GM19043 (cell line): ENCODE measurements at regions not wholly inside any gene's neighbourhood (a gene's known extent, or its start where the extent isn't known, plus 50 kb on each side); places are given as distances from the start of the nearest gene placed in this dataset.

ENCODE experiments used
- ATAC-seq: cut with Tn5 transposase; IDR thresholded peaks from one replicate; pipeline ENCODE4 v1.9.1; 2021; ENCODE audit warnings: low read depth; ENCODE audit not compliant: unreplicated experiment

DNA sequence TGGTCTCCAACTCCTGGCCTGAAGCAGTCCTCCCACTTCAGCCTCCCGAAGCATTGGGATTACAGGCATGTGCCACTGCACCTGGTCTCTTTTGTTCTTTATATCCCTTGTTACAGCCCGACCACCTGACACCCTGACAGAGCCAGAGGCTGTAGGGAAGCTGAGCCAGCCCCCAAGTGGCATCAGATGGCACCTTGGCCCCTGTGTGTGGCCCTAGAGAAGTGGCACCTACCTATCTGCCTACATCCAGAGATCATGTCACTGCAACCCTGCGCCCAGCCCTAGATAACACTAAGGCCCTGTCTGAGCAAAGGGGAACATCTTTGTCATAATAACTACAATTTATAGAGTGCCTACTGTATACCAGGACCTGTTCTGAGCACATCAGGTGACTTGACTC, 235.0 kb downstream of the AACS start:
- ATAC-seq: no peak

DNA sequence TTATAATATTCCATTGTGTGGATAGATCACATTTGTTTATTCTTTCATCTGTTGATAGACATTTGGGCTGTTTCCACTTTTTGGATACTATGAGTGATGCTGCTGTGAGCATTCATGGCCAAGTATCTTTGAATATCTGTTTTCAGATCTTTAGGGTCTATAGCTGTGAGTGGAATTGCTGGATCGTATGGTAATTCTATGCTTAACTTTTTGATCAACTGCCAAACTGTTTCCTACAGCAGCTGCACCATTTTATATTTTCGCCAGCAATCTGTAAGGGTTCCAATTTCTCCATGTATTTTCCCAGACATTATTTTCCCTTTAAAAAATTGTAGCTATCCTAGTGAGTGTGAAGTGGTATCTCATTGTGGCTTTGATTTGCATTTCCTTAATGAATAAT, 238.1 kb downstream of the AACS start:
- no peak for ATAC-seq

DNA sequence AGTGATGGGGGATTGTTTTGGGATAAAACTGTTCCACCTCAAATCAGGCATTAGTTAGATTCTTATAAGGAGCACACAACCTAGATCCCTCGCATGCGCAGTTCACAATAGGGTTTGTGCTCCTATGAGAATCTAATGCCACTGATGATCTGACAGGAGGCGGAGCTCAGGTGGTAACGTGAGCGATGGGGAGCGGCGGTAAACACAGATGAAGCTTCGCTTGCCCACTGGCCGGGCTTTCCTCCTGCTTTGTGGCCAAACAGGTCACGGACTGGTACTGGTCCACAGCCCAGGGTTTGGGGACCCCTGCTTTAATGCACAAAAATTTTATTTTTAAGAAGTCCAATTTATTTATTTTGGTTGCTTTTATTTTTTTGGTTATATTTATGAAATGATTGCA, 238.8 kb downstream of the AACS start:
- ATAC-seq: no peak

DNA sequence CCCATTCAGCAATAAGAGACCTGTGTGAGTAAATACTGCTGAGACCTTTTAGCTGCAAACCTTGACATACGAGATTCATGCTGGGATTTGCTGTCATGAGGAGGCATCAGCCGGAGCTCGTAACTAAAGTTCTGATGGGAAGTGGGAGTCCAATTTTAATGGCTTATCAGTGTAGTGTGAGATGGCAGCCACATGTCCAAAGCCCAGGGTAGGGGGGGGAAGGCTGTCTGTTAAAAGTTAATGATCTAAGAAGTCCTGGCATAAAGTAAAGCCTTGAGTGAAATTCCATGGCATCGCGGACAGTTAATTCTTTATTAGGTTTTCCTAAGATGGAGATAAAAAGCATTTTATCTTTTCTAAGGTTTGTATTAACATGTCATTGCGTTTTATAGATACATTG, 240.0 kb downstream of the AACS start:
- no peak for ATAC-seq

DNA sequence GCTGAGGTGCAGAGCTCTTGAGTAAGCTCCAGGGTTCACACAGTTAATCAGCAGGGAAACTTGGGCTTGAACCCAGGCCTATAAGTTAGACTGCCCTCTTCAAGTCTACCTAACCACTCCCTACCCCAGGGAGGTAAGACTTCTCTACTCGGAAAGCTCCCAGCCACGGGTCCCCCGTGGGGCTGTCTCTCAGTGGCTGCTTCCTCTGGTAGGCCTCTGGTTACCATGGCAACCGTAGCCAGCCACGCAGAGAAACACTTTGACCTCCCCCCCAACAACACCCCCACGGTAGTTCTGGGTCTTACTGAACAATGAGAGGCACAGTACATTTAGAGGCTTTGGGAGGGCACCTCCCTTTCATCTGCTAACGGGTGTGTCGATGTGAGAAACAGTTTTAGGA, 245.2 kb downstream of the AACS start:
- no peak for ATAC-seq

DNA sequence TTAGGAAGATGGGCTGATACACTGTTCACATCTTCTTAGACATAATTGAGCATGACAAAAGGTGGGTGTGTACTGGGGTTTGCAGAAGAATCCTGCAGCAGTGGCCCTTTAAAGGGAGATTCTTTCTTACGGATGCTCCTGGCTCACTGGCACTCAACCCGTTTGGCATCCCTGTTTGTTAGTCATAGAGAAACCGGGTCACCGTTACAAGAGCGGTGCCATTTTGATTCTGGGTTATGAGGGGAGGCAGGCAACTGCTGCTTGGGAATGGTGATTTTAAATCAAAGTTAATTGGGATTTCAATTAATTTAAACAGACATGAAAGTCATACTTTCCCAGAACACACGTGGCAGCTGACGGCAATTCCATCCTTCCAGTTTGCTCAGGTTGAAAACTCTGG, 245.8 kb downstream of the AACS start:
- ATAC-seq: no peak

- no peak for ATAC-seq
These were observed 247.2 kb downstream of the AACS start for GRCh38 chr12:125312471-125312870.

DNA sequence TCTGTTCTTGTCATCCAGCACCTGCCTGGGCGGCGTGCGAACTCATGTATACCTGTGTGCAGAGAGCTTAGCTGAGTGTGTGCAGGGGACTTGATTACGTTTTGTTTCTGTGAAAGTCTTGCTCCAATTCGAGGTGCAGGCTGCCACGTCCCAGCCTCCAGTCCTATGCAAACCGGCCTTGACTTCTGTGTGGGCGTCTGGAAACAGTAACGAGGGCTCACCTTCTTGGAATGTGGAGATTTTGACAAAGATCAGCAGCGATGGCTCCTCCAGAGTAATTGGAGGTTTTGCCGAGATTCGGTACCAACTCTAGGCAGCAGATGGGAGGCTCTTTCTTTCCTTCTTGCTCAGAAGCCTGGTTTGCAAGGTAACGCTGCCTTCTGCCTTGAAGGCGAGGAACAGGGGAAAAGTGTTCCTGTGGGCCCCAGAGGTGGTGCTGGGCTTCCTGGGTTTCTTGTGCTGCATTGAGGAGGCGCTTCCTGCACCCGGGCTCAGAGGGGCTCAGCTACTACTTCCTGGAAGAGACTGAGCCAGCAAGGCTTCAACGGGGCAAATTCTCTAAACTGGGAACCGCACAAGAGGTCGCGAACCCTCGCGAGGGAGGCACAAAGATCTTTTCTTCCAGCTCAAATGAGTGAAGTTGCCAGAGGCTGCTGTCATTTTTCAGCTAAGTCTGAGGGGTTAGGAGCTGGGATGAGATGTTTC, 249.0 kb downstream of the AACS start:
- ATAC-seq: no peak

DNA sequence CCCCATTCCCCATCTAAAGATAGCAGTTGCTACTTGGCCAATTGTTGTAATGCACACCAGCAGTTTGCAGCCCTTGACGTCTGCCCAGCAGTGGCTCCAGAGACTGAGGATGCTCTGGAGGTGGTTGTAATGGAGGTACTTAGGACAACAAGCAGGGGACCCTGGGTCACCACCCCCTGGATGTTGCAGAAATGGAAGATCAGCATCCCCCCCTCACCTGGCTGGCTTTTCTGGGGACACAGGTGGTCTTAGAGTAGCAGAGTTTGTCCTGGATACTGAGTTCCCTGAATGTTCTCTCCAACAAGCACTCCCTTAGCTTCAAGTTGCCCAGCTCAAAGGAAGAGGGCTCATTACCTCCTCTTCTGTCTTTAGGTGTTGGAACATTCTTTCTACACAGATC, 250.5 kb downstream of the AACS start:
- no peak for ATAC-seq

DNA sequence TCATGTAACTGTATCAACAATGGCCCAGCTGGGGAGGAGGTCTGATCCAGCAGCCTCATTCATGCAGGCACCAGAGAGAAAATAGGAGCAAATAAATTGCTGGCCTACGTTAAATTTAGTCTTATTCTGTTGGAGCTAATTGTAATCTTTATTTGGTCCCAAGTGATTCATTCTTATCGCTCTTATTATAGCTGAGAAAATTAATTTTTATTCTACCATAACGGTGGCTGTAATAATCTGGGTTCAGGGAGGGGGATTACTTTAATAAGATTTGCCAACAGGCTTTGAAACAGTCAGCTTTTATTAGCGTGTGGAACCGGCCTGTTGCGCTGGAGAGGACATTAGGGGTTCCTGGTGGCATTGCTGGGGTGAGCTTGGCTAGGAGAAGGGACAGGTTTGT, 254.9 kb downstream of the AACS start:
- ATAC-seq: no peak

DNA sequence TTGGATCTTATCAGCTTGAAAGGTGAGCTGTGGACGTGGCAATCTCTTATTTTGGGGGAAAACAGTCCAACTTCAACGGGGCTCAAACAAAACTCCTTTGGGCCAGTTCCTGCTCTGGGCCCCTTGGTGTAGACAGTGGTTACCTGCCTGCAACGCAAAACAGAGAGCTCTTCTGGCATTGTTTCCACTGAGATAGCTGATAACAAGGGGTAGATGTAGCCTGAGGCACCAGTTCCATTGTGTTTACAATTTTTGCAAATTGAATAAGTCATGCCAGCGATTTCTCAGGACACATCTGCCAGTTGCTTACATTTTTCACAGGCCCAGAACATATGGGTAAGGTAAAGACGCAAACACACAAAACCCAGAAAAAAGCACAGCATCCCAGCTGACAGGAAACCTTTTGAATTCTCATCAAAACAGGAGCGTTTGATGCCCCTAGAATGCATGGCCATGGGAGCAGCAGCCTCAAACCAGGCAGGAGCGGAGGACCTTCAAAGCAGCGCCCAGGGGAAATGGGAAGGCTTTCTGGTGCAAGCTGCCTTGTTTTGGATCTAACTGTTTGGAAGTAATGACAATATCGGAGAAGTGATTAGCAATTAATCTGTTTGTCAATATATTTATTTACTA, 259.7 kb downstream of the AACS start:
- no peak for ATAC-seq

- no peak for ATAC-seq
These were observed 264.2 kb downstream of the AACS start for GRCh38 chr12:125329239-125330102.

DNA sequence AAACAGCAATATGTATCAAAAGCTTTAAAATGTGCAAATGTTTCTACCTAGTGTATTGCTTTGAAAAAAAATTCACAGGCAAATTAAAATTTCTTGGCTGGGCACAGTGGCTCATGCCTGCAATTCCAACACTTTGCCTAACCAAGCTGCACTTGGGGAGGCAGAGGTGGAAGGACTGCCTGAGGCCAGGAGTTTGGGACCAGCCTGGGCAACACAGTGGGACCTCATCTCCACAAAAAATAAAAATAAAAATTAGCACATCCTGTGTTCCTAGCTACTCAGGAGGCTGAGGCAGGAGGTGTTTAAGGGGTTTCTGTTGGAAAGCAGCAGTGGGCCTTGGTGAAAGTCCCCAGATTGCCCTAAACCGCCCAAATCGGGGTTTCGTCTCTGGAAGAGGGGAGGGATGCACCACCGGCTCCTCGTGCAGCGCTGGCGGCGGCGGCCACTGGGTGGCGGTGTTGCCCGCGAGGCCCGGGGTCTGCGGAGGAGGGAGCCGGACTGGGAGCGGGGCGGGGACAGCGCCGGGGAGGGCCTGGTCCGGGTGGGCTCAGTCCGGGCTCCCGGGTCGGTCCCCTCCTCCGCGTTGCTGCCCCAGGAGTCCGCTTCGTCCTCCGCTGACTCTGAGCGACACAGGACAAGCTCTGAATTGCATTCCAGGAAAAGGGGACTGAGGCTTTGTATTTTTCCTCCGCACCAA, 265.6 kb downstream of the AACS start:
- ATAC-seq: peak; percentile 82

GRCh38 chr12:125331342-125332052, 266.3 kb downstream of the AACS start:
- no peak for ATAC-seq

GRCh38 chr12:125332900-125333299, 267.7 kb downstream of the AACS start:
- no peak for ATAC-seq

DNA sequence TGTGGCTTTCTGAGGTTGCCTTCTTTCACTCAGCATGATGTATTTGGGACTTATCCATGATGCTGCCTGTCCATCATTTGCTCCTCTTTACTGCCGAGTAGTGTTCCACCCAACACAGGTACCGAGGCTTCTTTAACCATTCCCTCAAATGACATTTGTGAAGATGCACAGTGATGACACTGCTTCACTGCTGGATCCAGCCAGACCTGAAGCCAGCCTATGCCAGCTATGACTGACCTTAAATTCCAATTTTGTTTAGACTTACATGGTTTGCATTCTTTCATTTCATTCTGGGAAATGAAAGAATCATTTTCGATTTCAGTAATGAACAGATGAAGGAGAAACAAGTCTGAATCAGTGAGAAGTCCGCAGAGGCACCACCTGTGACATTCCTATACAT, 271.0 kb downstream of the AACS start:
- ATAC-seq: no peak

DNA sequence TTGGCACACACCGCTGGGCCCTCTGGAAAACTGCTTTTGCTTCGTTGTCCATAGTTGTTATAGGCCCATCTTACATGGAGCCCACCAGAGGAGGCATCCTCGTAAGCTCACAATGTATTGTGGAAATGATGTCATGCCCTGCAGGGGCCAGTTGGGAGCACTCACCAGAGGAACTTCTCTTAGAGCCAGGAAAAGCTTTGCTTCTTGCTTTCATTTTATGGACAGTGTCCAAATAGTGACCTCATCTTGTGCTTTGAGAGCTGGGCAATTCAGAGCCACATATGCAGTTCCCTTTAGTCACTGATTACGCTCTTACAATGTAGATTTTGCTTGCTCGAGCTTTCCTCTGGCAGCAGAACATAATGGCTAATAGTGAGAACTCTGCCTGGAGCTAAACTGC, 275.6 kb downstream of the AACS start:
- no peak for ATAC-seq

DNA sequence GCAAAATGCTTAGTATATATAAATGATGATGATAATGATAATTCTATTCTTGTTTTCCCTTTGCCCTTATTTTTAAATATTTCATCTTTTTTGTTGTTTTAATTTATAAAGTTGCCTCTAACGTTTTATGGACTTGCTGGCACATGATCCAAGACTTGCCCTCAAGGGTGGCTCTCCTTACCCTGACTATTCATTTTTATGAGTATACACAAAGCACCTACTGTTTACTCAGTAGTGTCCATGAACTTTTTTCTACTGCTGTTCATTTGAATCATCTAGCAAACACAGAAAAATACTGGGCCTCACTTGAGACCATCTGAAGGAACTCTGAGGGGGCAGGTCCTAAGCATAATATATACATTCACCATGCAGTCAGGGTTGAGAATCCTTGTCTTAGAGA, 276.2 kb downstream of the AACS start:
- ATAC-seq: no peak

- ATAC-seq: no peak
These were observed 278.4 kb downstream of the AACS start for GRCh38 chr12:125343649-125344048.

DNA sequence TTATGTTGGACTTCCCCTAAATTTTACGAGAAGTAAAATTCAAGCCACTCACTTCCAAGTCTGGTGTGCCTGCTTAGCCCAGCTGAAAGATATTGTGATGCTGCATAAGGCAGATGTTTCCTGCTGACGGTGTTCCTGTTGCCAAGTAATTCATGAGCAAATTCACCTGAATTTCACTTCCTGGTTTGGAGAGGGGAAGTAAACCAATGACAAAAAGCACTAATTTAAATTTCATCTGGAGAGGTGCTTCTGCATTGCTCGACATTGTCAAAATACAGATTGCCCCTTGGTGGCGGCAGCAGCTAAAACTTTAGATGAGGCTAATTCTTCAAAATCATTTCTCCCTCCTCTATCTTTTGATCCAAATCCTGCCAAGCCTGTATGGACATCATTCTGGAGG, 281.1 kb downstream of the AACS start:
- ATAC-seq: no peak
